ENCODE measurements at regions not wholly inside any gene's neighbourhood (a gene's known extent, or its start where the extent isn't known, plus 50 kb on each side); places are given as distances from the start of the nearest gene placed in this dataset.

DNA sequence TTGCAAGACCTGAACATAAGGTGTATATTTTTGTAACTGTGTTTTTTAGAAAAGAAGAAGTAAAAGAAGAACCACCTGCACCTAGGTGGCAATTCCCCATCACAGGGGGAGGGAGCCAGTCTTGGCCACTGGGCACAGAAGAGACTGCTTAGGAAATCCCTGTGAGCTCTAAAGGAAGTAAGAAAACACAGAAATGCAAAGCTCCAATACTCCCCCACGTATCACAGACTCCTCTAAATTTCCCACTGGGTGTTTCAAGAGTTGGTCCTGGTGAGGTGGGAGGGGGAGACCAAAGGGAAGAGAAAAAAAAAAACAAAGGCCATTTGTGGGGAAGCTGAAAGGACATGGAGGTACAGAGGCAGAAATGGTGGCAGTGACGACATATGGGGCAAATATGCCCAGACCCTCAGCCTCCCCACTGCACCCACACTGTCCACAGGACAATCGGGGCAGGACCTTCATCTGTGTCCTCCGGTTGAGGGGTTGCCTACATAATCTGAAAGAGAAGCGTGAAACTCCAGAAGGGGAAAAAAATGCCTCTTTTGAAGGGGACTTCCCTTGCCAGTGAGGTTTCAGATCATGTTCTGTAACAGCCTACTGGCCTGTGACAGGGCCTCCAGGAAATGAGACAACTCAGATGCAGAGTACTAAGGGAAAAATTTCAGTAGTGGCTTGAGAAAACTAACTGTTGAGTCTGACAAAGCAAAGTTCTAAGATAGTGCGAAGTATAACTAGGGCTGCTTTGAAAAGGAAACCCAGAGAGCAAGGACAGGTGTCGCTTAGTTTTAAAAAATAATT is 226.2 kb upstream of the MARCKS start:
- DNase-seq (peak in 8 of 35 experiments; percentile 0 to 42 (median 3)), ATAC-seq (replicated peaks in 1 of 4) (peak in 2 of 4 experiments; percentile 48 to 85)
- Mint-ChIP-seq H3K4me1 (peaks cover 5 to 25% (median 18%) of the 10 kb centered on the region in 3 donors), H3K9me3 (no peaks in the 10 kb centered on the region), H3K36me3 (no peaks in the 10 kb centered on the region), H3K27ac (no peak overlapping the region), H3K4me3 (peak overlapping the region; percentile 28 to 57 (median 31)), H3K27me3 (peaks cover 0 to 3% of the 10 kb centered on the region in 2 donors)
- Histone ChIP-seq H3K4me3 (ENCODE audit: control insufficient read depth in 1 of 2, extremely low read depth in 1 of 2, low read length in 1 of 2) (peak overlapping the region in 1 of 2 donors; percentile 20), H3K4me1 (ENCODE audit: control insufficient read depth in 1 of 2, extremely low read depth in 1 of 2, insufficient read depth in 2 of 2, low read length in 2 of 2) (peaks cover 2 to 5% of the 10 kb centered on the region in 2 experiments), H3K27me3 (replicated peaks in 1 of 2; ENCODE audit: control insufficient read depth in 2 of 2, extremely low read depth in 1 of 2, insufficient read depth in 2 of 2, low read length in 1 of 2) (no peaks in the 10 kb centered on the region), H3K9me3 (no peaks in the 10 kb centered on the region), H3K36me3 (ENCODE audit: control insufficient read depth in 2 of 2, extremely low read depth in 1 of 2, insufficient read depth in 1 of 2, low read length in 1 of 2) (no peaks in the 10 kb centered on the region), H3K27ac (ENCODE audit: low read length) (peak overlapping the region; percentile 25)
- ChIA-PET POLR2A (interaction anchor here in 1 of 2 donors (0.7 kb wide), 1 partner anchor 25 kb away, joined by 4 read pairs; no protein-coding TSS in a partner anchor), CTCF (no interaction called here)
- WGBS (ENCODE audit: insufficient coverage) = 13% methylated on average over 1 of the region's 7 CpGs

DNA sequence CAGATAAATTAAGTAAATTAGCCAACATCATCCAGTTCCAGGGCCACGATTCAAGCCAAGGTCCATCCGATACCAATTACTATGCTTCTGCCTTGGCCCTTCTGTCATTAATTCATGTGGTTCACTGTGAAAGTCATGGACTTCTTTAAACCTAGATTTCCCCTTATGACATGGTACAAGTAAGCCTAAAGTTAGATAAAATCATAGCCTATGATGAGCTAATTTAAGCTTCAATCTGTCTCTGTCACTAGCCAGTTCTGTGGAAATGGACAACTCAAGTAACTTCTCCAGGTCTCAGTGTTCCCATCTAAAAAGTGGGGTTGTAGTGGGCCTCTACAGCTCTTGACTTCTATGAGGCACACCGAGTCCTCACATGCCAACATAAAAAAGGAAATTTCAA is 225.5 kb upstream of the MARCKS start:
- Mint-ChIP-seq H3K27me3 (peaks cover 0 to 3% of the 10 kb centered on the region in 2 donors), H3K9me3 (no peaks in the 10 kb centered on the region), H3K27ac (no peak overlapping the region), H3K36me3 (no peaks in the 10 kb centered on the region), H3K4me3 (no peak overlapping the region), H3K4me1 (peaks cover 5 to 25% (median 18%) of the 10 kb centered on the region in 3 donors)
- CTCF ChIA-PET = interaction anchor here in 1 of 2 donors (0.5 kb wide), 1 partner anchor 61 kb away, joined by 3 read pairs; no protein-coding TSS in a partner anchor
- no peaks in the 10 kb centered on the region for H3K27me3 ChIP-seq (replicated peaks in 1 of 2; ENCODE audit: control insufficient read depth in 2 of 2, extremely low read depth in 1 of 2, insufficient read depth in 2 of 2, low read length in 1 of 2)
- no peaks in the 10 kb centered on the region for H3K36me3 ChIP-seq (ENCODE audit: control insufficient read depth in 2 of 2, extremely low read depth in 1 of 2, insufficient read depth in 1 of 2, low read length in 1 of 2)
- H3K4me3 ChIP-seq (ENCODE audit: control insufficient read depth in 1 of 2, extremely low read depth in 1 of 2, low read length in 1 of 2) = no peak overlapping the region
- DNase-seq (no peak), ATAC-seq (replicated peaks in 1 of 4) (no peak)
- POLR2A ChIA-PET = no interaction called here
- H3K27ac ChIP-seq (ENCODE audit: low read length) = no peak overlapping the region
- 40% methylated on average over 1 of the region's 3 CpGs for WGBS (ENCODE audit: insufficient coverage)
- no peaks in the 10 kb centered on the region for H3K9me3 ChIP-seq
- peaks cover 2 to 5% of the 10 kb centered on the region in 2 experiments for H3K4me1 ChIP-seq (ENCODE audit: control insufficient read depth in 1 of 2, extremely low read depth in 1 of 2, insufficient read depth in 2 of 2, low read length in 2 of 2)

DNA sequence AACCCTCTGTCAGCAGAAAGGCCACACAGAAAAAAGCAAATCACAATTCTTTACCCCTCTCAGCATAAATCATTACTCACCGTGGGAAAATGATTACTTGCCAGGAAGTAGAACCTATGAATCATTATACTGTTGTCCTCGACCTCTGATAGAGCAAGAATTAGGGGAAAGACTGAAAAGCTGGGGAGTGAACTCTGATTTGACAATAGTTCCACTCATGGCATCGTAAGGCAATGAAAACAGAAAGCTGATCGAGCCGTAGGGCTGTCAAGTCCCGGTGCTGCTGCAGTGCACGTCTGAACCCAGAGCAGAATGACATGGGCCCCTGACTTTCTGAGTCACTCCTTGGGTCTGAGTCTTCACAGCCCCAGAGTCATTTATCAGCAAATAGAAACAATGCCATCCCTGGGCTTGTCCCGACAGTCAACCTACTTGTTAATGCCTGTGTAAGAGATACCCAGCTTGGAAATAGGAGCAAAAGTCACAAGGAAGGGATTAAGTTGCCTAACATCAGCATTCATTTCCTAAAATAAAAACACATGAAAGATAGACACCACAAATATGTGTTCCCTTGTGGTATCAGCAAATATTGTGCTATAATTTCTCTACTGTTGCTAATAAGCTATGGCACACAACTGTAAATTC is 224.8 kb upstream of the MARCKS start:
- Histone ChIP-seq H3K27ac (ENCODE audit: low read length) (no peak overlapping the region), H3K9me3 (no peaks in the 10 kb centered on the region), H3K4me1 (ENCODE audit: control insufficient read depth in 1 of 2, extremely low read depth in 1 of 2, insufficient read depth in 2 of 2, low read length in 2 of 2) (peaks cover 2 to 5% of the 10 kb centered on the region in 2 experiments), H3K27me3 (replicated peaks in 1 of 2; ENCODE audit: control insufficient read depth in 2 of 2, extremely low read depth in 1 of 2, insufficient read depth in 2 of 2, low read length in 1 of 2) (no peaks in the 10 kb centered on the region), H3K4me3 (ENCODE audit: control insufficient read depth in 1 of 2, extremely low read depth in 1 of 2, low read length in 1 of 2) (no peak overlapping the region), H3K36me3 (ENCODE audit: control insufficient read depth in 2 of 2, extremely low read depth in 1 of 2, insufficient read depth in 1 of 2, low read length in 1 of 2) (no peaks in the 10 kb centered on the region)
- Mint-ChIP-seq H3K27ac (no peak overlapping the region), H3K27me3 (peaks cover 0 to 3% of the 10 kb centered on the region in 2 donors), H3K9me3 (no peaks in the 10 kb centered on the region), H3K4me3 (peak overlapping the region in 1 of 3 donors; percentile 18), H3K4me1 (peaks cover 5 to 25% (median 18%) of the 10 kb centered on the region in 3 donors), H3K36me3 (no peaks in the 10 kb centered on the region)
- ChIA-PET CTCF (interaction anchor here in 1 of 2 donors (0.5 kb wide), 1 partner anchor 62 kb away, joined by 3 read pairs; no protein-coding TSS in a partner anchor), POLR2A (no interaction called here)
- DNase-seq = peak in 3 of 35 experiments; percentile 3 to 22 (median 5)
- WGBS (ENCODE audit: insufficient coverage) = 37% methylated on average over 6 of the region's 8 CpGs
- ATAC-seq (replicated peaks in 1 of 4) = no peak

DNA sequence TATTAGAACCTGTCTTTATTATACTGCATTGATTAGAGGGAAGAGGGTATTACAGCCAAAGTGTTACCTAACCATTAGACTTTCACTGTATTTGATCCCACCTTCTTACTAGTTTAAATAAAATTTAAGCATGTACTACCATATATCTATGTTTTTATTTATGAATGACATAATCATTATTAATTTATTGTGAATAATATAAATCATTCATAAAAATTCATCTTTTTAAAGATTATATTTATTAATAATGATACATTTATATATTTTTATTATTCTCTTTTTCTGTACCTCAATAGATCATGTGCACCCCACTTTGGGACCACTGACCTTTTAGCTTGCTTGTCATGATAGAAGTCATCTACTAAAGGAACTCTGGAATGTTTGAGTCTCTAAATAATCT is 223.5 kb upstream of the MARCKS start:
- H3K36me3 Mint-ChIP-seq = no peaks in the 10 kb centered on the region
- CTCF ChIA-PET = interaction anchor here in 1 of 2 donors (0.6 kb wide), 1 partner anchor 15 kb away, joined by 3 read pairs; no protein-coding TSS in a partner anchor
- H3K4me1 ChIP-seq (ENCODE audit: control insufficient read depth in 1 of 2, extremely low read depth in 1 of 2, insufficient read depth in 2 of 2, low read length in 2 of 2) = peaks cover 2 to 5% of the 10 kb centered on the region in 2 experiments
- DNase-seq (no peak), ATAC-seq (replicated peaks in 1 of 4) (no peak)
- no peak overlapping the region for H3K4me3 Mint-ChIP-seq
- POLR2A ChIA-PET = no interaction called here
- no peak overlapping the region for H3K27ac Mint-ChIP-seq
- peaks cover 5 to 25% (median 18%) of the 10 kb centered on the region in 3 donors for H3K4me1 Mint-ChIP-seq
- H3K27me3 Mint-ChIP-seq = peaks cover 0 to 3% of the 10 kb centered on the region in 2 donors
- H3K9me3 Mint-ChIP-seq = no peaks in the 10 kb centered on the region
- H3K9me3 ChIP-seq = no peaks in the 10 kb centered on the region
- no peaks in the 10 kb centered on the region for H3K27me3 ChIP-seq (replicated peaks in 1 of 2; ENCODE audit: control insufficient read depth in 2 of 2, extremely low read depth in 1 of 2, insufficient read depth in 2 of 2, low read length in 1 of 2)
- H3K27ac ChIP-seq (ENCODE audit: low read length) = no peak overlapping the region
- no peak overlapping the region for H3K4me3 ChIP-seq (ENCODE audit: control insufficient read depth in 1 of 2, extremely low read depth in 1 of 2, low read length in 1 of 2)
- no peaks in the 10 kb centered on the region for H3K36me3 ChIP-seq (ENCODE audit: control insufficient read depth in 2 of 2, extremely low read depth in 1 of 2, insufficient read depth in 1 of 2, low read length in 1 of 2)

DNA sequence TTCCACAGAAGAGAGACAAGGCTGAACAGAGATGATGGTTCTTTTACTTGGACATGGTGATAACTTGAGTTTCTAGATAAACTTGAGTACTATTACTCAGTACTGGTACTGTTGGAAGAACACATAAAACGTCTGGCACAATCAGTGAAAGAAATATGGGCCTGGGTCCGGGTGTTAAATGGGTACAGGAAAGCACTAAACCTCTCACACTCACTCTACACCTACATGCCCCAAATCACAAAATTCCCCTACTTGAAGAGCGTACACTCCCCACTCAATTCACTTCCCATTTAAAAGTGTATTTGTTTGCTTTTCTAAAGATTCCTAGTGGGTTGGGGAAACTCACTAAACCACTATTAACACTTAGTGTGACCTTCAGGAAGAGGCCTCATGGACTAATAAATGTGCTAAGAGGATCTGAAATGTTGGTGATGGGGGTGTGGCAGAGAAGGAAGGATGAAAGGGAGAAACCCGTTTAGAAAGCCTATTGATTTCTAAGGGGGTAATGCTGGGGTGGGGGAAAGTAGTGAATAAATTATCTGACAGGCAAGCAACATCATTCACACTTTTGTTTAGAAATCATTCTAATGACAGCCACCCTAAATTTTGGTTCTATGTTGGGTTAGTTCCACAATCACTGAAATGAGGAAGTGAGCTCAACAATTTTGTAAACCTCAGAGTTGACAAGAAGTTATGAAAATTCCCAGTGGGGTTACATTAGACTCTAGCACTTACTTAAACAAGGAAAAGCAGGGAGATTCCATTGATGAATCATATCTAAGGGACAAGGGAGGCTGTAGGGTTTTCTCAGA is 222.6 kb upstream of the MARCKS start:
- H3K36me3 Mint-ChIP-seq = no peaks in the 10 kb centered on the region
- DNase-seq = no peak
- no peak overlapping the region for H3K4me3 ChIP-seq (ENCODE audit: control insufficient read depth in 1 of 2, extremely low read depth in 1 of 2, low read length in 1 of 2)
- POLR2A ChIA-PET = no interaction called here
- no CpG with 5 or more reads among the region's 4 CpGs for WGBS (ENCODE audit: insufficient coverage)
- peaks cover 2 to 5% of the 10 kb centered on the region in 2 experiments for H3K4me1 ChIP-seq (ENCODE audit: control insufficient read depth in 1 of 2, extremely low read depth in 1 of 2, insufficient read depth in 2 of 2, low read length in 2 of 2)
- no peaks in the 10 kb centered on the region for H3K36me3 ChIP-seq (ENCODE audit: control insufficient read depth in 2 of 2, extremely low read depth in 1 of 2, insufficient read depth in 1 of 2, low read length in 1 of 2)
- H3K27me3 Mint-ChIP-seq = peaks cover 0 to 3% of the 10 kb centered on the region in 2 donors
- H3K9me3 ChIP-seq = no peaks in the 10 kb centered on the region
- H3K4me3 Mint-ChIP-seq = no peak overlapping the region
- CTCF ChIA-PET = interaction anchor here in 1 of 2 donors (0.6 kb wide), 1 partner anchor 15 kb away, joined by 3 read pairs; no protein-coding TSS in a partner anchor
- peaks cover 5 to 24% (median 18%) of the 10 kb centered on the region in 3 donors for H3K4me1 Mint-ChIP-seq
- no peak for ATAC-seq (replicated peaks in 1 of 4)
- H3K27ac ChIP-seq (ENCODE audit: low read length) = no peak overlapping the region
- no peak overlapping the region for H3K27ac Mint-ChIP-seq
- no peaks in the 10 kb centered on the region for H3K9me3 Mint-ChIP-seq
- no peaks in the 10 kb centered on the region for H3K27me3 ChIP-seq (replicated peaks in 1 of 2; ENCODE audit: control insufficient read depth in 2 of 2, extremely low read depth in 1 of 2, insufficient read depth in 2 of 2, low read length in 1 of 2)
